Activated T-helper 1 cell treated with anti-CD3 and anti-CD28 coated beads, Interleukin-12 subunit alpha, Interleukin-12 subunit beta, Interleukin-2, Interleukin-4 antibody, amounts not matched to agents 30 ng/mL and 10 ng/mL and 1 ng/mL, durations not matched to agents 14 hours and 24 hours and 36 hours (primary cell): ENCODE measurements at regions not wholly inside any gene's neighbourhood (a gene's known extent, or its start where the extent isn't known, plus 50 kb on each side); places are given as distances from the start of the nearest gene placed in this dataset.
"Not testable (repeated sequence)": the region's sequence is repeated elsewhere in the genome, so short reads cannot be mapped to it uniquely, and the experiment has no call there.

Experiments
- DNase-seq: peaks from one replicate; pipeline ENCODE4 v3.0.0; 2021; ENCODE audit warnings: low spot score
- H3K27ac Mint-ChIP-seq: one replicate; pipeline ENCODE4 v1.8.0; 2021; ENCODE audit warnings: mild to moderate bottlenecking, mixed read lengths
- H3K27me3 Mint-ChIP-seq: one replicate; pipeline ENCODE4 v1.8.0; 2022; ENCODE audit warnings: mild to moderate bottlenecking, moderate library complexity, mixed read lengths; ENCODE audit not compliant: insufficient read depth
- H3K36me3 Mint-ChIP-seq: one replicate; pipeline ENCODE4 v1.8.0; 2021; ENCODE audit warnings: low read depth, mixed read lengths
- H3K4me1 Mint-ChIP-seq: one replicate; pipeline ENCODE4 v1.8.0; 2021; ENCODE audit warnings: low read depth, mixed read lengths
- H3K4me3 Mint-ChIP-seq: one replicate; pipeline ENCODE4 v1.8.0; 2021; ENCODE audit warnings: mild to moderate bottlenecking, moderate library complexity, mixed read lengths
- H3K9me3 Mint-ChIP-seq: one replicate; pipeline ENCODE4 v1.8.0; 2021; ENCODE audit warnings: mixed read lengths
- intact Hi-C: fragments of 100-400 bp; cut with micrococcal nuclease; formaldehyde crosslinking; loops from one replicate; pipeline ENCODE4 v1.15.1; 2024

DNA sequence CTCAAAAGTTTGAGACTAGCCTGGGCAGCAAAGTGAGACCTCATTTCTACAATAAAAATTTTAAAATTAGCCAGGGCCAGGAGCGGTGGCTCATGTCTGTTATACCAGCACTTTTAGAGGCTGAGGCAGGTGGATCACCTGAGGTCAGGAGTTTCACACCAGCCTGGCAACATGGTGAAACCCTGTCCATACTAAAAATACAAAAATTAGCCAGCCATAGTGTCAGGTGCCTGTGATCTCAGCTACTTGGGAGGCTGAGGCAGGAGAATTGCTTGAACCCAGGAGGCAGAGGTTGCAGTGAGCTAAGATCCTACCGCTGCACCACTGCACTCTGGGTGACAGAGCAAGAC lies 85.1 kb upstream of the MAP4 start:
- DNase-seq, H3K27me3 Mint-ChIP-seq, H3K9me3 Mint-ChIP-seq, H3K27ac Mint-ChIP-seq, intact Hi-C loops, H3K36me3 Mint-ChIP-seq, H3K4me1 Mint-ChIP-seq, H3K4me3 Mint-ChIP-seq: not testable (repeated sequence)

DNA sequence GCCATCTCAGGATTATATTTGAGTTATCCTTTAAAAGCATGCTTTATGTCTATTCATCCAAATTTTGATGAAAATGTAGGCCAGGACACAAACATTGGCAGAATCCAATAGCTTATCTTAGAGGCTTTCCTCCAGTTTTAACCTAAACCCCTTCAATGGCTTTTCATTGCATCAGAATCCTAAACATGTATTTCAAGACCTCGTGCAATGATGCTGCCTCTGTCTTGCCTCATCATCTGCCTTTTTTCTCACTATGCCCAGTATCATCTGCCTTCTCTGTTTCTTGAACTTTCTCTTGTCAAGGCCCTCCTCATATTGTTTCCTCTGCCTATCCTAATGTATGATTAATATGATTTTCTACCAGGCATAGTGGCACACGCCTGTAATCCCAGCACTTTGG lies 76.1 kb upstream of the MAP4 start:
- H3K4me1 Mint-ChIP-seq: peaks cover 16% of the 10 kb centered on the region
- H3K27me3 Mint-ChIP-seq: peaks cover 7% of the 10 kb centered on the region
- H3K36me3 Mint-ChIP-seq: peaks cover 1% of the 10 kb centered on the region
- no peak overlapping the region for H3K4me3 Mint-ChIP-seq
- no peak overlapping the region for H3K27ac Mint-ChIP-seq
- no peak for DNase-seq
- intact Hi-C loops: no loop called here
- H3K9me3 Mint-ChIP-seq: no peaks in the 10 kb centered on the region

DNA sequence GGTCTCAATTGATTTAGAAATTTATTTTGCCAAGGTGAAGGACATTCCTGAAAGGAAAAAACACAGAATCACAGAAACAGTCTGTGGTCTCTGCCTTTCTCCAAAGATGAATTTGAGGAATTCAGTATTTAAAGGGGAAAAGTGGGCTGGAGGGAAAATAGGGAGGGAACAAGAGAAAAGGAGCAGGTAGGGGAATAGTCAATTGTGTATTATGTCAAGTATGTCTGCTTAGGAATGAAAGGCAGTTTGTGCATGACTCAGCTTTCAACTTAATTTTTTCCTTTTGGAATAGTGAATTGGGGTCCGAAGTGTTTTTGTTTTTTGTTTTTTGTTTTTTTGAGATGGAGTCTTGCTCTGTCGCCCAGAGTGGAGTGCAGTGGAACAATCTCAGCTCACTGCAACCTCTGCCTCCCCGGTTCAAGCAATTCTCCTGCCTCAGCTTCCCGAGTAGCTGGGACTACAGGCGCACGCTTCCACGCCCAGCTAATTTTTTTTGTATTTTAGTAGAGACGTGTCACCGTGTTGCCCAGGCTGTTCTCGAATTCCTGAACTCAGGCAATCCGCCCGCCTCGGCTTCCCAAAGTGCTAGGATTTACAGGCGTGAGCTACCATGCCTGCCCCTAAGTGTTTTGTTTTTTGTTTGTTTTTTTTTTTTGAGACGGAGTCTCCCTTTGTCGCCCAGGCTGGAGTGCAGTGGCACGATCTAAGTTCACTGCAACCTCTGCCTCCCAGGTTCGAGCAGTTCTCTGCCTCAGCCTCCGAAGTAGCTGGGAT lies 74.1 kb upstream of the MAP4 start:
- Mint-ChIP-seq H3K27me3 (peaks cover 7% of the 10 kb centered on the region), H3K4me1 (peaks cover 25% of the 10 kb centered on the region), H3K9me3 (no peaks in the 10 kb centered on the region), H3K4me3 (peak overlapping the region; percentile 97), H3K36me3 (peaks cover 4% of the 10 kb centered on the region), H3K27ac (no peak overlapping the region)
- intact Hi-C loops: no loop called here
- DNase-seq: no peak

DNA sequence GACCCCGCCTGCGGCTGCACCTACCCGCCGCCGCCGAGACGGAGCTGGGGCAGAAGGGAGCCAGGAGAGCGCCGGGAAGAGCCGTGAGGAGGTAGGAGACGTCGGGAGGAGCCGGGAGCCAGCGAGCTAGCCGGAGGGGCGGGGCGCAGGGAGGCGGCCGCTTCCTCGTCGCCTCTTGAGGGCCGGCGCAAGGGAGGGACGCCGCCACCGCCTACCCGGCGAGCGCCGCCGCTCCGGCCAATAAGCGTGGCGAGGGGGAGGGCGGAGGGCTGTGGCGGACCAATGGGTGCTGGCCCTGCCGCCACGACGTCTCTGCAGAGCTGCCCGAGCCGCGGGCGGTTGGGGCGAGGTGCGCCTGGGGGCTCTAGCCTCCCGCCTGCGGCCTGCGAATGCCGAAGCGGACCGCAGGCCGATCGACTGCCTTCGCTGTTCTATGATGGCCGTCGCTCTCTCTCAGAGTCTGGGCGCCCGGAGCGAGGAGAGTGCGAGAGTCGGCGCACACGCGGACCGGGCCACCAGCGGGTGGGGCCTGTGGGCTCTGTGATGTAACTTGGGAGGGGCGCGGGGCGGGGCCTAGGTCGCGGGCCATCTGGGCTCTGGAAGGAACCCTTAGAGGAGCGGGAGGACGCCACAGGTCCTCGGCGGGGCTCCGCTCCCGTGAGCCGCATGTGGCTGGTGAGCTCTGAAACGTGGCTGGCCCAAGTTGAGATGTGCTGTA lies 72.7 kb upstream of the MAP4 start:
- Mint-ChIP-seq H3K4me1 (peaks cover 35% of the 10 kb centered on the region), H3K27me3 (peaks cover 7% of the 10 kb centered on the region), H3K27ac (peak overlapping the region; percentile 99), H3K9me3 (no peaks in the 10 kb centered on the region), H3K4me3 (peak overlapping the region; percentile 97), H3K36me3 (peaks cover 12% of the 10 kb centered on the region)
- intact Hi-C loops: loop anchor here (1.0 to 10.0 kb wide), 9 partner anchors 23 to 577 kb away; partner anchors contain the start of genes CDC25A, ELP6, PFKFB4 and SMARCC1
- peak; percentile 94 for DNase-seq

DNA sequence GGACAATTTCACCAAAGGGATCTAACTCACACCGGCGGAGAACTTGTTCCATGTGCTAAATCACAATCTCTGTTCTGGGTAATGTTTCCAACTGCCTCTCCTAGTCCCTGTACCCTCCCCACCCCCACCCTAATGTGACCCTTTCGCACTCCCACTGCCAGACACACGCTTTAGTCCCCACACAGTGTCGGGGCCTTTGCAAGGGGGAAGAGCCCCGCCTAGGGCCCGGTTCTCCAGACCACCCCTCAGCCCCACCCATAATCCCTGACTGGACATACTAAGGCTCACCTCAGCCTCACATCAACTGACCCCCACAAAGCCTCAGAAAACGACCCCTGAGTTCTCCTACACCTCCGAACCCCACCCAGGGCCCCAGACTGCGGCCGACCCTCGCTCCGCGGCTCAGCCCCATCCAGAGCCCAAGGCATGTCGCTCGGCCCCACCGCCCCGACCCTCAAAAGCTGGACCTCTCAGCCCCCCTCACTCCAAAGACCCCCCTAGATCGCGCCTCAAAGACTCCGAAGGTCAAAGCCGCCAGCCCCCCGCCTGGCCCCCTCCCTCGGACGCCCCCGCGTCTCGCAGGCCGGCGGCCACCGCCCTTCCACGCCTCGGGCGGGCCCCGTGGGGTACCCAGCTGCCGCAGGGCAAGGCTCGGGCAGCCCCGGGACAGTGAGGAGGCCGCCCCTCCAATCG lies 72.0 kb upstream of the MAP4 start:
- peak overlapping the region; percentile 89 for H3K27ac Mint-ChIP-seq
- H3K27me3 Mint-ChIP-seq: peaks cover 7% of the 10 kb centered on the region
- no peaks in the 10 kb centered on the region for H3K9me3 Mint-ChIP-seq
- H3K4me3 Mint-ChIP-seq: peak overlapping the region; percentile 97
- H3K36me3 Mint-ChIP-seq: peaks cover 12% of the 10 kb centered on the region
- no peak for DNase-seq
- H3K4me1 Mint-ChIP-seq: peaks cover 35% of the 10 kb centered on the region
- intact Hi-C loops: loop anchor here (1.0 to 10.0 kb wide), 7 partner anchors 100 to 576 kb away; partner anchors contain the start of genes CDC25A, ELP6, PFKFB4 and SMARCC1

DNA sequence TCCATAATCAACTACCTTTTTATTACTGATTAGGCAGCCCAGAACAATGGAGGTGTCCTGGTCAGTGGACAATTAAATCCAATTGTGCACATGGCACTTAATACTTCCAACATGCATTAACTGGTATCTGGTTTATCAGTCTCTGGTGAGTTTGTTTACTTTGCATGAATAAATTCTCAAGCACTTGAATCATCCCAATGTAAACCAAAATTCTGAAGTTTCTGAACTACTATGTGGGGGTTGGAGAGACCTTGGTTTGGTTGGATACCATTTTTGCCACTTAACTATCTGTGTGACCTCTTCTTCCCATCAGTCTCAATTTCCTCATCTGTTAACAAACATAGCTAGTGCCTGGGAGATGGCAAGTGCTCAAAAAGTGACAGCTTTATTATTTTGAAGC lies 70.5 kb upstream of the MAP4 start:
- H3K4me3 Mint-ChIP-seq: peak overlapping the region; percentile 97
- intact Hi-C loops: loop anchor here (5.0 to 10.0 kb wide), 4 partner anchors 178 to 574 kb away; partner anchors contain the start of genes ELP6 and PFKFB4
- H3K4me1 Mint-ChIP-seq: peaks cover 46% of the 10 kb centered on the region
- H3K36me3 Mint-ChIP-seq: peaks cover 19% of the 10 kb centered on the region
- H3K27ac Mint-ChIP-seq: no peak overlapping the region
- DNase-seq: no peak
- no peaks in the 10 kb centered on the region for H3K9me3 Mint-ChIP-seq
- H3K27me3 Mint-ChIP-seq: peaks cover 5% of the 10 kb centered on the region

DNA sequence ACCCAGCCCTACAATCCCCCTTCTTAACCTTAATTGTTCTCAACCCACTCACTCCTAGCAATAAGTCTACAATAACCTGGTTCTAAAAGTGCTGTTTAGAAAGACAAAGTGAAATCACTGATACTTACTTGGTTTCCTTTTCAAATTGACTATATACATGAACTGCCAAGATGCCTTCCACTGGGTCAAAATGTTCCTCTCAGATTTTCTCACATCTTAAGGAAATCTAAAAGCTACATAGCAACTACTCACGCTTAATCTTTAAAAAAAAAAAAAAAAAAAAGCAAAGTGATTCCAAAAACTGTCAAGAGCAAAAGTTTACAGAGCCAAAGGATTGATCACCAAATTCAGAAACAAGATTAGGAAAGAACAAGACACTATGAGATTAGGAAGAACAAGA lies 68.7 kb upstream of the MAP4 start:
- H3K4me3 Mint-ChIP-seq: no peak overlapping the region
- H3K27me3 Mint-ChIP-seq: peaks cover under 1% of the 10 kb centered on the region
- H3K9me3 Mint-ChIP-seq: no peaks in the 10 kb centered on the region
- peak overlapping the region; percentile 14 for H3K27ac Mint-ChIP-seq
- DNase-seq: no peak
- H3K36me3 Mint-ChIP-seq: peaks cover 22% of the 10 kb centered on the region
- peaks cover 44% of the 10 kb centered on the region for H3K4me1 Mint-ChIP-seq
- intact Hi-C loops: loop anchor here (1.0 to 10.0 kb wide), 5 partner anchors 66 to 573 kb away; partner anchors contain the start of genes ELP6 and PFKFB4

DNA sequence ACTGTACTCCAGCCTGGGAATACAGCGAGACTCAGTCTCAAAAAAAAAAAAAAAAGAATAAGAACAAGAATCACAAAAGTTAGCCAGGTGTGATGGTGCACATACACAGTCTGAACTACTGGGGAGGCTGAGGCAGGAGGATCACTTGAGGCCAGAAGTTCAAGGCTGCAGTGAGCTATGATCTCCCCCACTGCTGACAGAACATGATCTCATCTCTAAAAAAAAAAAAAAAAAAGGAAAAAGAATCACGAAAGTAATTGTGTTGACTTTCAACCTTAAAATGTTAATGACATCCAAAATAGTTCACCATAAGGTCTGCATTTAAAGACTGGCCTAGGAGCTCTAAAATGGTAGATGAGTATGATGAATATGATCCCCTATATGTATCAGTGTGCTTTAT lies 68.0 kb upstream of the MAP4 start:
- Mint-ChIP-seq H3K4me3 (no peak overlapping the region), H3K36me3 (peaks cover 23% of the 10 kb centered on the region), H3K27ac (no peak overlapping the region), H3K9me3 (no peaks in the 10 kb centered on the region), H3K27me3 (no peaks in the 10 kb centered on the region), H3K4me1 (peaks cover 40% of the 10 kb centered on the region)
- intact Hi-C loops: loop anchor here (1.0 to 10.0 kb wide), 3 partner anchors 67 to 471 kb away; partner anchors contain the start of gene PFKFB4
- DNase-seq: no peak

- Mint-ChIP-seq H3K27me3 (no peaks in the 10 kb centered on the region), H3K4me3 (no peak overlapping the region), H3K36me3 (peaks cover 23% of the 10 kb centered on the region), H3K4me1 (peaks cover 36% of the 10 kb centered on the region), H3K9me3 (no peaks in the 10 kb centered on the region), H3K27ac (no peak overlapping the region)
- DNase-seq: no peak
- intact Hi-C loops: loop anchor here (10.0 kb wide), 2 partner anchors 182 to 472 kb away; partner anchors contain the start of gene PFKFB4
Measured at GRCh38 chr3:48082580-48083184, 66.5 kb upstream of the MAP4 start.

- Mint-ChIP-seq H3K9me3 (no peaks in the 10 kb centered on the region), H3K4me1 (peaks cover 11% of the 10 kb centered on the region), H3K4me3 (no peak overlapping the region), H3K27ac (no peak overlapping the region), H3K36me3 (peaks cover 12% of the 10 kb centered on the region), H3K27me3 (no peaks in the 10 kb centered on the region)
- intact Hi-C loops: no loop called here
- DNase-seq: no peak
Measured at GRCh38 chr3:48077815-48078214, 61.6 kb upstream of the MAP4 start.

GRCh38 chr3:48070030-48070429 lies 53.8 kb upstream of the MAP4 start:
- Mint-ChIP-seq H3K4me1 (peaks cover 6% of the 10 kb centered on the region), H3K36me3 (peaks cover 18% of the 10 kb centered on the region), H3K27ac (no peak overlapping the region), H3K4me3 (no peak overlapping the region), H3K9me3 (no peaks in the 10 kb centered on the region), H3K27me3 (no peaks in the 10 kb centered on the region)
- DNase-seq: no peak
- intact Hi-C loops: no loop called here

DNA sequence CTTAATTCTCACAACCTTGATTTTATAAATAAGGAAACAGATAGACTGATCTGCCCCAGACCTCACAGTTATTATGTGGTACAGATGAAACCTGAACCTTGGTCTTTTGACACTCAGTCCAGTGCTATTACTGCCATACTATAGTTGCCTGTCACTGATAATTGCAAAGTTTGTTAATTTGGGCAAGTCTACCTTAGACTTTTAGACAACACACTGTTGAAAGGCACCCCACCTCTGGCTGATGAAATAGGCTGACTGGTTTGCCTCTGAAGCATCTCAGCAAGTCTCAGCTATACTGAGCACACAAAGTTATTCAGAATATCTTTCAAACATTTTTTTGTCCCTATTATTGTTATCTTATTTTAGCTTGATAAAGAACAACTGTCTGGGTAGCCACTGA lies 53.1 kb upstream of the MAP4 start:
- Mint-ChIP-seq H3K4me1 (peaks cover 13% of the 10 kb centered on the region), H3K27ac (no peak overlapping the region)

More for the DNA sequence above, 53.1 kb upstream of the MAP4 start:
- Mint-ChIP-seq H3K27me3 (no peaks in the 10 kb centered on the region), H3K9me3 (no peaks in the 10 kb centered on the region), H3K4me3 (no peak overlapping the region), H3K36me3 (peaks cover 18% of the 10 kb centered on the region)
- DNase-seq: no peak
- intact Hi-C loops: no loop called here
